ENCODE measurements at regions not wholly inside any gene's neighbourhood (a gene's known extent, or its start where the extent isn't known, plus 50 kb on each side); places are given as distances from the start of the nearest gene placed in this dataset.

DNA sequence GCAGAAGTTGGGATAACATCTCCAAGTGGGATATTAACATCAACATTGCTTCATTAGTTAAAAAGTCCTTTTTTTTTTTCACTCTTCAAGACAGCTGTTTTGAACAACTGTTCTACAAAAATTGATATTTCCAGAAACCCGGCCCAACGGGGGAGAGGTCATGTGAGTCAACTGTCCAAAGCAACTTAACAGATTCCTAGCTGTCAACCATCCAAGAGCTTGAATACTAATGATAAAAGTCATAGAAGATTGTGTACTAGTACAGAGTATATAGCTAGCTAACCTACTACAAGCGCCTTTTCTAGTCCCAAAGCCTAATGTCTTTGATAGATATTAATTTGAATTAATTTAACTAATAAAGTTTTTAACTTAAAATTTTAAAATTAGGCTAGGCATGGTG is 172.0 kb downstream of the CYB561 start:
- Histone ChIP-seq H3K27me3 (ENCODE audit: control insufficient read depth in 2 of 2, insufficient read depth in 2 of 2, low read length in 2 of 2) (no peaks in the 10 kb centered on the region), H4K20me1 (replicated peaks; ENCODE audit: control insufficient read depth, insufficient read depth, low read length) (no peaks in the 10 kb centered on the region), H3K4me1 (replicated peaks in 1 of 2; ENCODE audit: control insufficient read depth in 2 of 2, insufficient read depth in 2 of 2, low read length in 2 of 2) (no peaks in the 10 kb centered on the region), H3K9me1 (ENCODE audit: control insufficient read depth, insufficient read depth, low read length) (no peaks in the 10 kb centered on the region), H2AFZ (ENCODE audit: low read depth, low read length) (no peak overlapping the region), H3K36me3 (ENCODE audit: control insufficient read depth, insufficient read depth, low read length) (no peaks in the 10 kb centered on the region), H3K9ac (ENCODE audit: insufficient read depth in 1 of 2, low read depth in 2 of 2, low read length in 2 of 2) (no peak overlapping the region), H3K79me2 (ENCODE audit: control insufficient read depth, insufficient read depth, low read length) (no peaks in the 10 kb centered on the region), H3K9me3 (replicated peaks; ENCODE audit: control insufficient read depth, insufficient read depth, low read depth, low read length) (no peaks in the 10 kb centered on the region), H3K4me3 (no peak overlapping the region), H3K4me2 (ENCODE audit: insufficient read depth, low read length) (no peak overlapping the region), H3K27ac (ENCODE audit: extremely low read depth, low read depth, low read length) (no peak overlapping the region)
- ATAC-seq = no peak
- in situ Hi-C loops (cut with MboI) (no loop called here), intact Hi-C loops (cut with micrococcal nuclease) (no loop called here)
- CTCF ChIA-PET (ENCODE audit: low intra/inter-chr PET ratio) = no interaction called here
- FAIRE-seq = no peak
- no TSS peak for BruUV-seq (replicated peaks)
- POLR2A ChIA-PET = interaction anchor here (0.9 kb wide), 1 partner anchor 19 kb away, joined by 4 read pairs; no protein-coding TSS in a partner anchor
- WGBS (ENCODE audit: insufficient coverage, low coverage, missing lambda C conversion rate) = 33% methylated on average over 3 of the region's 3 CpGs
- DNase-seq (ENCODE audit: extremely low read depth in 1 of 4, low spot score in 3 of 4) = no peak
- TF ChIP-seq ESRRA (IDR thresholded peaks at IDR 0.05; ENCODE audit: borderline replicate concordance, low read depth) = no peak
- TF ChIP-seq, protein P1, sequence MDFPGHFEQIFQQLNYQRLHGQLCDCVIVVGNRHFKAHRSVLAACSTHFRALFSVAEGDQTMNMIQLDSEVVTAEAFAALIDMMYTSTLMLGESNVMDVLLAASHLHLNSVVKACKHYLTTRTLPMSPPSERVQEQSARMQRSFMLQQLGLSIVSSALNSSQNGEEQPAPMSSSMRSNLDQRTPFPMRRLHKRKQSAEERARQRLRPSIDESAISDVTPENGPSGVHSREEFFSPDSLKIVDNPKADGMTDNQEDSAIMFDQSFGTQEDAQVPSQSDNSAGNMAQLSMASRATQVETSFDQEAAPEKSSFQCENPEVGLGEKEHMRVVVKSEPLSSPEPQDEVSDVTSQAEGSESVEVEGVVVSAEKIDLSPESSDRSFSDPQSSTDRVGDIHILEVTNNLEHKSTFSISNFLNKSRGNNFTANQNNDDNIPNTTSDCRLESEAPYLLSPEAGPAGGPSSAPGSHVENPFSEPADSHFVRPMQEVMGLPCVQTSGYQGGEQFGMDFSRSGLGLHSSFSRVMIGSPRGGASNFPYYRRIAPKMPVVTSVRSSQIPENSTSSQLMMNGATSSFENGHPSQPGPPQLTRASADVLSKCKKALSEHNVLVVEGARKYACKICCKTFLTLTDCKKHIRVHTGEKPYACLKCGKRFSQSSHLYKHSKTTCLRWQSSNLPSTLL (IDR thresholded peaks at IDR 0.05) = no peak
- no peak for TF ChIP-seq MED1 (CRISPR knock-in tag; IDR thresholded peaks at IDR 0.05; ENCODE audit: borderline replicate concordance)
- TF ChIP-seq, protein P2, sequence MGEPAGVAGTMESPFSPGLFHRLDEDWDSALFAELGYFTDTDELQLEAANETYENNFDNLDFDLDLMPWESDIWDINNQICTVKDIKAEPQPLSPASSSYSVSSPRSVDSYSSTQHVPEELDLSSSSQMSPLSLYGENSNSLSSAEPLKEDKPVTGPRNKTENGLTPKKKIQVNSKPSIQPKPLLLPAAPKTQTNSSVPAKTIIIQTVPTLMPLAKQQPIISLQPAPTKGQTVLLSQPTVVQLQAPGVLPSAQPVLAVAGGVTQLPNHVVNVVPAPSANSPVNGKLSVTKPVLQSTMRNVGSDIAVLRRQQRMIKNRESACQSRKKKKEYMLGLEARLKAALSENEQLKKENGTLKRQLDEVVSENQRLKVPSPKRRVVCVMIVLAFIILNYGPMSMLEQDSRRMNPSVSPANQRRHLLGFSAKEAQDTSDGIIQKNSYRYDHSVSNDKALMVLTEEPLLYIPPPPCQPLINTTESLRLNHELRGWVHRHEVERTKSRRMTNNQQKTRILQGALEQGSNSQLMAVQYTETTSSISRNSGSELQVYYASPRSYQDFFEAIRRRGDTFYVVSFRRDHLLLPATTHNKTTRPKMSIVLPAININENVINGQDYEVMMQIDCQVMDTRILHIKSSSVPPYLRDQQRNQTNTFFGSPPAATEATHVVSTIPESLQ (CRISPR knock-in tag; IDR thresholded peaks at IDR 0.05) = no peak
- TF ChIP-seq, protein P3, sequence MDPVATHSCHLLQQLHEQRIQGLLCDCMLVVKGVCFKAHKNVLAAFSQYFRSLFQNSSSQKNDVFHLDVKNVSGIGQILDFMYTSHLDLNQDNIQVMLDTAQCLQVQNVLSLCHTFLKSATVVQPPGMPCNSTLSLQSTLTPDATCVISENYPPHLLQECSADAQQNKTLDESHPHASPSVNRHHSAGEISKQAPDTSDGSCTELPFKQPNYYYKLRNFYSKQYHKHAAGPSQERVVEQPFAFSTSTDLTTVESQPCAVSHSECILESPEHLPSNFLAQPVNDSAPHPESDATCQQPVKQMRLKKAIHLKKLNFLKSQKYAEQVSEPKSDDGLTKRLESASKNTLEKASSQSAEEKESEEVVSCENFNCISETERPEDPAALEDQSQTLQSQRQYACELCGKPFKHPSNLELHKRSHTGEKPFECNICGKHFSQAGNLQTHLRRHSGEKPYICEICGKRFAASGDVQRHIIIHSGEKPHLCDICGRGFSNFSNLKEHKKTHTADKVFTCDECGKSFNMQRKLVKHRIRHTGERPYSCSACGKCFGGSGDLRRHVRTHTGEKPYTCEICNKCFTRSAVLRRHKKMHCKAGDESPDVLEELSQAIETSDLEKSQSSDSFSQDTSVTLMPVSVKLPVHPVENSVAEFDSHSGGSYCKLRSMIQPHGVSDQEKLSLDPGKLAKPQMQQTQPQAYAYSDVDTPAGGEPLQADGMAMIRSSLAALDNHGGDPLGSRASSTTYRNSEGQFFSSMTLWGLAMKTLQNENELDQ (CRISPR knock-in tag; IDR thresholded peaks at IDR 0.05; ENCODE audit: borderline replicate concordance) = no peak
- TF ChIP-seq MCM5 (IDR thresholded peaks at IDR 0.05; ENCODE audit: low read depth) = no peak
- no peak for TF ChIP-seq ZNF717 (CRISPR knock-in tag; IDR thresholded peaks at IDR 0.05)
- TF ChIP-seq PHF8 (IDR thresholded peaks at IDR 0.05; ENCODE audit: borderline replicate concordance, low read length) = no peak
- TF ChIP-seq, protein P4, sequence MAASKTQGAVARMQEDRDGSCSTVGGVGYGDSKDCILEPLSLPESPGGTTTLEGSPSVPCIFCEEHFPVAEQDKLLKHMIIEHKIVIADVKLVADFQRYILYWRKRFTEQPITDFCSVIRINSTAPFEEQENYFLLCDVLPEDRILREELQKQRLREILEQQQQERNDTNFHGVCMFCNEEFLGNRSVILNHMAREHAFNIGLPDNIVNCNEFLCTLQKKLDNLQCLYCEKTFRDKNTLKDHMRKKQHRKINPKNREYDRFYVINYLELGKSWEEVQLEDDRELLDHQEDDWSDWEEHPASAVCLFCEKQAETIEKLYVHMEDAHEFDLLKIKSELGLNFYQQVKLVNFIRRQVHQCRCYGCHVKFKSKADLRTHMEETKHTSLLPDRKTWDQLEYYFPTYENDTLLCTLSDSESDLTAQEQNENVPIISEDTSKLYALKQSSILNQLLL (CRISPR knock-in tag; IDR thresholded peaks at IDR 0.05; ENCODE audit: borderline replicate concordance) = no peak
- TF ChIP-seq CHD1 (IDR thresholded peaks at IDR 0.05; ENCODE audit: low read length) = no peak
- TF ChIP-seq HDAC8 (tag; IDR thresholded peaks at IDR 0.05) = no peak
- TF ChIP-seq, protein P5, sequence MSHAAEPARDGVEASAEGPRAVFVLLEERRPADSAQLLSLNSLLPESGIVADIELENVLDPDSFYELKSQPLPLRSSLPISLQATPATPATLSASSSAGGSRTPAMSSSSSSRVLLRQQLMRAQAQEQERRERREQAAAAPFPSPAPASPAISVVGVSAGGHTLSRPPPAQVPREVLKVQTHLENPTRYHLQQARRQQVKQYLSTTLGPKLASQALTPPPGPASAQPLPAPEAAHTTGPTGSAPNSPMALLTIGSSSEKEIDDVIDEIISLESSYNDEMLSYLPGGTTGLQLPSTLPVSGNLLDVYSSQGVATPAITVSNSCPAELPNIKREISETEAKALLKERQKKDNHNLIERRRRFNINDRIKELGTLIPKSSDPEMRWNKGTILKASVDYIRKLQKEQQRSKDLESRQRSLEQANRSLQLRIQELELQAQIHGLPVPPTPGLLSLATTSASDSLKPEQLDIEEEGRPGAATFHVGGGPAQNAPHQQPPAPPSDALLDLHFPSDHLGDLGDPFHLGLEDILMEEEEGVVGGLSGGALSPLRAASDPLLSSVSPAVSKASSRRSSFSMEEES (CRISPR knock-in tag; IDR thresholded peaks at IDR 0.05) = no peak
- TF ChIP-seq, protein P6, sequence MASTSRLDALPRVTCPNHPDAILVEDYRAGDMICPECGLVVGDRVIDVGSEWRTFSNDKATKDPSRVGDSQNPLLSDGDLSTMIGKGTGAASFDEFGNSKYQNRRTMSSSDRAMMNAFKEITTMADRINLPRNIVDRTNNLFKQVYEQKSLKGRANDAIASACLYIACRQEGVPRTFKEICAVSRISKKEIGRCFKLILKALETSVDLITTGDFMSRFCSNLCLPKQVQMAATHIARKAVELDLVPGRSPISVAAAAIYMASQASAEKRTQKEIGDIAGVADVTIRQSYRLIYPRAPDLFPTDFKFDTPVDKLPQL (IDR thresholded peaks at IDR 0.05; ENCODE audit: extremely low read depth, insufficient read length) = no peak
